HCT116 (cell line): ENCODE measurements at regions not wholly inside any gene's neighbourhood (a gene's known extent, or its start where the extent isn't known, plus 50 kb on each side); places are given as distances from the start of the nearest gene placed in this dataset.

Experiments used
- ATAC-seq: fragments of 200-7000 bp; cut with Tn5 transposase; 2 replicates; pipeline ENCODE4 v1.9.1; 2020; ENCODE audit warnings: mild to moderate bottlenecking, moderate library complexity
- BruUV-seq: library from RNA; stranded (reverse); fragments of 400-500 nt; replicated peaks from 2 replicates; lab custom pipeline; 2021; lab: Mats Ljungman, UMichigan
- CTCF ChIA-PET: fragments of 300-600 bp; sonication (Branson Sonifier 250); formaldehyde crosslinking; loops from one replicate; lab custom pipeline; 2021; ENCODE audit warnings: antibody characterized with exemption; lab: Charles Lee
- POLR2A ChIA-PET: fragments of 300-600, 350-600 bp; sonication (Branson Sonifier 250); formaldehyde crosslinking; loops from one replicate; lab custom pipeline; 2021; ENCODE audit warnings: antibody characterized with exemption; lab: Charles Lee
- RAD21 ChIA-PET, 2 experiments: fragments of 300-600 bp; sonication (Branson Sonifier 250); formaldehyde crosslinking; loops; one replicate each; lab custom pipeline; 2023; ENCODE audit warnings: low total read pairs in 2 of 2; ENCODE audit not compliant: uncharacterized antibody in 2 of 2, unreplicated experiment in 2 of 2, low non-redundant PET in 1 of 2; lab: Charles Lee
- DNase-seq: peaks from one replicate; pipeline ENCODE4 v3.0.0-alpha.2; 2010; ENCODE audit warnings: low read depth, low spot score
- H2AFZ ChIP-seq: fragments of 200-600 bp; shearing (Covaris generic), sonication (generic); 2 replicates; pipeline ENCODE4 v1.6.1; 2017; ENCODE audit warnings: low read depth, mixed run types, mixed read lengths, antibody characterized with exemption, low read length; ENCODE audit not compliant: poor library complexity, severe bottlenecking
- H3K27ac ChIP-seq: 2 replicates; pipeline ENCODE4 v1.5.1; 2012; ENCODE audit warnings: low read depth, low read length
- H3K27me3 ChIP-seq: fragments of 200-600 bp; sonication (generic); 2 replicates; pipeline ENCODE4 v1.6.1; 2016; ENCODE audit warnings: mixed run types, low read length, mixed read lengths; ENCODE audit not compliant: insufficient read depth
- H3K36me3 ChIP-seq, 2 experiments: fragments of 200-500 bp in 1 of 2; fragments of 200-600 bp in 1 of 2; sonication (Bioruptor generic) in 1 of 2; sonication (generic) in 1 of 2; 2 replicates each; pipeline versions ENCODE4 v1.5.1 to v1.6.1; 2014 to 2016; ENCODE audit warnings: low read length in 2 of 2, inconsistent platforms in 1 of 2, mixed read lengths in 1 of 2, mixed run types in 1 of 2; ENCODE audit not compliant: insufficient read depth in 2 of 2, control insufficient read depth in 1 of 2
- H3K4me1 ChIP-seq, 2 experiments: fragments of 200-600 bp in 1 of 2; sonication (generic) in 1 of 2; 2 replicates each; pipeline versions ENCODE4 v1.5.1 to v1.6.1; 2012 to 2017; ENCODE audit warnings: low read length in 2 of 2, inconsistent platforms in 1 of 2, mild to moderate bottlenecking in 1 of 2, mixed read lengths in 1 of 2, mixed run types in 1 of 2, moderate library complexity in 1 of 2; ENCODE audit not compliant: insufficient read depth in 2 of 2, control insufficient read depth in 1 of 2
- H3K4me2 ChIP-seq: fragments of 200-600 bp; sonication (generic); 2 replicates; pipeline ENCODE4 v1.6.1; 2017; ENCODE audit warnings: mixed run types, low read length, mixed read lengths
- H3K4me3 ChIP-seq, 2 experiments: fragments of 200-600 bp in 1 of 2; sonication (generic) in 1 of 2; replicated peaks in 1 of 2; 2 replicates each; pipeline ENCODE4 v1.5.1; 2011 to 2016; ENCODE audit warnings: low read length in 2 of 2, control low read depth in 1 of 2, low read depth in 1 of 2, mild to moderate bottlenecking in 1 of 2, mixed read lengths in 1 of 2, mixed run types in 1 of 2
- H3K79me2 ChIP-seq: fragments of 200-600 bp; sonication (generic); 2 replicates; pipeline ENCODE4 v1.6.1; 2017; ENCODE audit warnings: mild to moderate bottlenecking, mixed run types, low read length, moderate library complexity, mixed read lengths; ENCODE audit not compliant: insufficient read depth
- H3K9ac ChIP-seq: fragments of 200-600 bp; sonication (generic); 2 replicates; pipeline ENCODE4 v1.6.1; 2016; ENCODE audit warnings: low read length, mixed read lengths
- H3K9me2 ChIP-seq: fragments of 200-600 bp; sonication (generic), shearing (Covaris generic); 2 replicates; pipeline ENCODE4 v1.6.1; 2017; ENCODE audit warnings: mixed run types, mild to moderate bottlenecking, moderate library complexity; ENCODE audit not compliant: insufficient read depth
- H3K9me3 ChIP-seq, 2 experiments: fragments of 200-500 bp in 1 of 2; fragments of 200-600 bp in 1 of 2; sonication (Bioruptor generic) in 1 of 2; sonication (generic) in 1 of 2; 2 replicates each; pipeline ENCODE4 v1.6.1; 2014 to 2017; ENCODE audit warnings: low read length in 2 of 2, mixed read lengths in 2 of 2, inconsistent platforms in 1 of 2, low read depth in 1 of 2, mild to moderate bottlenecking in 1 of 2, mixed run types in 1 of 2, moderate library complexity in 1 of 2; ENCODE audit not compliant: control insufficient read depth in 1 of 2, insufficient read depth in 1 of 2
- H4K20me1 ChIP-seq: fragments of 200-600 bp; sonication (generic), shearing (Covaris generic); 2 replicates; pipeline ENCODE4 v1.6.1; 2017; ENCODE audit warnings: mixed run types, mild to moderate bottlenecking, moderate library complexity; ENCODE audit not compliant: insufficient read depth
- CBX3 ChIP-seq: IDR thresholded peaks from 2 replicates; pipeline ENCODE4 v1.6.1; 2012; ENCODE audit warnings: low read depth
- CEBPB ChIP-seq: IDR thresholded peaks from 2 replicates; pipeline ENCODE4 v1.6.1; 2012; ENCODE audit warnings: low read depth
- FOSL1 ChIP-seq: IDR thresholded peaks from 2 replicates; pipeline ENCODE4 v1.6.1; 2012; ENCODE audit warnings: low read depth
- JUND ChIP-seq: IDR thresholded peaks from 2 replicates; pipeline ENCODE4 v1.6.1; 2012
- POLR2AphosphoS5 ChIP-seq: IDR thresholded peaks from 2 replicates; pipeline ENCODE4 v1.6.1; 2011; ENCODE audit warnings: mild to moderate bottlenecking, low read depth, low read length, moderate library complexity
- RAD21 ChIP-seq: IDR thresholded peaks from 2 replicates; pipeline ENCODE4 v1.6.1; 2012; ENCODE audit warnings: low read depth, mild to moderate bottlenecking
- SIN3A ChIP-seq: IDR thresholded peaks from 2 replicates; pipeline ENCODE4 v1.6.1; 2012; ENCODE audit warnings: low read depth
- SP1 ChIP-seq: IDR thresholded peaks from 2 replicates; pipeline ENCODE4 v1.6.1; 2012; ENCODE audit warnings: low read depth
- SRF ChIP-seq: IDR thresholded peaks from 2 replicates; pipeline ENCODE4 v1.6.1; 2012; ENCODE audit warnings: low read depth
- YY1 ChIP-seq: IDR thresholded peaks from 2 replicates; pipeline ENCODE4 v1.6.1; 2011; ENCODE audit warnings: low read length, low read depth, moderate library complexity, mild to moderate bottlenecking; ENCODE audit not compliant: insufficient replicate concordance; ENCODE audit errors: extremely low read depth
- ZFX ChIP-seq: fragments of 450-650 bp; IDR thresholded peaks from 2 replicates; pipeline ENCODE4 v1.6.1; 2017
- intact Hi-C: fragments of 100-400 bp; cut with micrococcal nuclease; formaldehyde crosslinking; loops from 2 replicates; pipeline ENCODE4 v1.10.0; 2022
- TF ChIP-seq, protein P1 (sequence below): IDR thresholded peaks from 2 replicates; pipeline ENCODE4 v1.6.1; 2012
- TF ChIP-seq, protein P2 (sequence below), 3 experiments: fragments of 200-600 bp in 1 of 3; sonication (generic) in 1 of 3; IDR thresholded peaks in 2 of 3; conservative IDR thresholded peaks in 1 of 3; 2 replicates each; pipeline ENCODE4 v1.5.1; 2012 to 2017; ENCODE audit warnings: low read depth in 2 of 3, low read length in 2 of 3, antibody characterized with exemption in 1 of 3, borderline replicate concordance in 1 of 3, control low read depth in 1 of 3, mild to moderate bottlenecking in 1 of 3, mixed read lengths in 1 of 3, mixed run types in 1 of 3, moderate library complexity in 1 of 3; ENCODE audit not compliant: insufficient read depth in 1 of 3
- TF ChIP-seq, protein P3 (sequence below): IDR thresholded peaks from 2 replicates; pipeline ENCODE4 v1.6.1; 2011; ENCODE audit warnings: mild to moderate bottlenecking, low read length, moderate library complexity; ENCODE audit not compliant: insufficient replicate concordance; ENCODE audit errors: extremely low read depth

- no peak overlapping the region for H3K9ac ChIP-seq
- no peaks in the 10 kb centered on the region for H3K9me2 ChIP-seq
- no peaks in the 10 kb centered on the region for H3K9me3 ChIP-seq
- TF ChIP-seq CBX3 (no peak), SIN3A (no peak), SP1 (no peak), POLR2AphosphoS5 (no peak), JUND (no peak), YY1 (no peak), RAD21 (no peak), SRF (no peak)
- no peaks in the 10 kb centered on the region for H3K79me2 ChIP-seq
- H3K4me1 ChIP-seq: no peaks in the 10 kb centered on the region
- ATAC-seq (no peak), DNase-seq (no peak)
- H2AFZ ChIP-seq: no peak overlapping the region
- CTCF ChIA-PET: no interaction called here
- no peak overlapping the region for H3K27ac ChIP-seq
- no peak overlapping the region for H3K4me3 ChIP-seq
- H4K20me1 ChIP-seq: no peaks in the 10 kb centered on the region
- POLR2A ChIA-PET: no interaction called here
- no peaks in the 10 kb centered on the region for H3K36me3 ChIP-seq
- RAD21 ChIA-PET: no interaction called here
- BruUV-seq: no TSS peak
- no peak overlapping the region for H3K4me2 ChIP-seq
- peaks cover 16% of the 10 kb centered on the region; the same call in 1 of the 2 replicates for H3K27me3 ChIP-seq
- intact Hi-C loops: no loop called here
Measured at GRCh38 chr2:16291226-16291625, 350.9 kb downstream of the MYCN start.

- POLR2A ChIA-PET: no interaction called here
- TF ChIP-seq SIN3A (no peak), CBX3 (no peak), ZFX (no peak), YY1 (no peak), CEBPB (no peak), SRF (no peak), FOSL1 (no peak), RAD21 (no peak)
- TF ChIP-seq, protein P1, sequence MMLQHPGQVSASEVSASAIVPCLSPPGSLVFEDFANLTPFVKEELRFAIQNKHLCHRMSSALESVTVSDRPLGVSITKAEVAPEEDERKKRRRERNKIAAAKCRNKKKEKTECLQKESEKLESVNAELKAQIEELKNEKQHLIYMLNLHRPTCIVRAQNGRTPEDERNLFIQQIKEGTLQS: no peak
- TF ChIP-seq, protein P2, sequence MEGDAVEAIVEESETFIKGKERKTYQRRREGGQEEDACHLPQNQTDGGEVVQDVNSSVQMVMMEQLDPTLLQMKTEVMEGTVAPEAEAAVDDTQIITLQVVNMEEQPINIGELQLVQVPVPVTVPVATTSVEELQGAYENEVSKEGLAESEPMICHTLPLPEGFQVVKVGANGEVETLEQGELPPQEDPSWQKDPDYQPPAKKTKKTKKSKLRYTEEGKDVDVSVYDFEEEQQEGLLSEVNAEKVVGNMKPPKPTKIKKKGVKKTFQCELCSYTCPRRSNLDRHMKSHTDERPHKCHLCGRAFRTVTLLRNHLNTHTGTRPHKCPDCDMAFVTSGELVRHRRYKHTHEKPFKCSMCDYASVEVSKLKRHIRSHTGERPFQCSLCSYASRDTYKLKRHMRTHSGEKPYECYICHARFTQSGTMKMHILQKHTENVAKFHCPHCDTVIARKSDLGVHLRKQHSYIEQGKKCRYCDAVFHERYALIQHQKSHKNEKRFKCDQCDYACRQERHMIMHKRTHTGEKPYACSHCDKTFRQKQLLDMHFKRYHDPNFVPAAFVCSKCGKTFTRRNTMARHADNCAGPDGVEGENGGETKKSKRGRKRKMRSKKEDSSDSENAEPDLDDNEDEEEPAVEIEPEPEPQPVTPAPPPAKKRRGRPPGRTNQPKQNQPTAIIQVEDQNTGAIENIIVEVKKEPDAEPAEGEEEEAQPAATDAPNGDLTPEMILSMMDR (IDR thresholded peaks at IDR 0.05 in 2 of 3, conservative IDR thresholded peaks at IDR 0.05 in 1 of 3; ENCODE audit: borderline replicate concordance in 1 of 3, insufficient read depth in 1 of 3, low read depth in 2 of 3, low read length in 2 of 3): no peak
- TF ChIP-seq, protein P3, sequence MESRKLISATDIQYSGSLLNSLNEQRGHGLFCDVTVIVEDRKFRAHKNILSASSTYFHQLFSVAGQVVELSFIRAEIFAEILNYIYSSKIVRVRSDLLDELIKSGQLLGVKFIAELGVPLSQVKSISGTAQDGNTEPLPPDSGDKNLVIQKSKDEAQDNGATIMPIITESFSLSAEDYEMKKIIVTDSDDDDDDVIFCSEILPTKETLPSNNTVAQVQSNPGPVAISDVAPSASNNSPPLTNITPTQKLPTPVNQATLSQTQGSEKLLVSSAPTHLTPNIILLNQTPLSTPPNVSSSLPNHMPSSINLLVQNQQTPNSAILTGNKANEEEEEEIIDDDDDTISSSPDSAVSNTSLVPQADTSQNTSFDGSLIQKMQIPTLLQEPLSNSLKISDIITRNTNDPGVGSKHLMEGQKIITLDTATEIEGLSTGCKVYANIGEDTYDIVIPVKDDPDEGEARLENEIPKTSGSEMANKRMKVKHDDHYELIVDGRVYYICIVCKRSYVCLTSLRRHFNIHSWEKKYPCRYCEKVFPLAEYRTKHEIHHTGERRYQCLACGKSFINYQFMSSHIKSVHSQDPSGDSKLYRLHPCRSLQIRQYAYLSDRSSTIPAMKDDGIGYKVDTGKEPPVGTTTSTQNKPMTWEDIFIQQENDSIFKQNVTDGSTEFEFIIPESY: no peak
Measured at GRCh38 chr2:16290311-16291020, 350.1 kb downstream of the MYCN start.

More at GRCh38 chr2:16290311-16291020, 350.1 kb downstream of the MYCN start:
- RAD21 ChIA-PET: no interaction called here
- Histone ChIP-seq H2AFZ (no peak overlapping the region), H3K9ac (no peak overlapping the region), H3K36me3 (no peaks in the 10 kb centered on the region), H3K27me3 (peaks cover 17% of the 10 kb centered on the region; the same call in 1 of the 2 replicates), H3K79me2 (no peaks in the 10 kb centered on the region), H3K4me1 (no peaks in the 10 kb centered on the region), H3K27ac (no peak overlapping the region), H3K9me3 (no peaks in the 10 kb centered on the region), H3K4me3 (no peak overlapping the region), H3K4me2 (no peak overlapping the region), H4K20me1 (no peaks in the 10 kb centered on the region), H3K9me2 (no peaks in the 10 kb centered on the region)
- no peak for DNase-seq
- no TSS peak for BruUV-seq
- no peak for ATAC-seq
- CTCF ChIA-PET: no interaction called here
- intact Hi-C loops: no loop called here
